ENCODE measurements at regions not wholly inside any gene's neighbourhood (a gene's known extent, or its start where the extent isn't known, plus 50 kb on each side); places are given as distances from the start of the nearest gene placed in this dataset.

- TF ChIP-seq, protein P1, sequence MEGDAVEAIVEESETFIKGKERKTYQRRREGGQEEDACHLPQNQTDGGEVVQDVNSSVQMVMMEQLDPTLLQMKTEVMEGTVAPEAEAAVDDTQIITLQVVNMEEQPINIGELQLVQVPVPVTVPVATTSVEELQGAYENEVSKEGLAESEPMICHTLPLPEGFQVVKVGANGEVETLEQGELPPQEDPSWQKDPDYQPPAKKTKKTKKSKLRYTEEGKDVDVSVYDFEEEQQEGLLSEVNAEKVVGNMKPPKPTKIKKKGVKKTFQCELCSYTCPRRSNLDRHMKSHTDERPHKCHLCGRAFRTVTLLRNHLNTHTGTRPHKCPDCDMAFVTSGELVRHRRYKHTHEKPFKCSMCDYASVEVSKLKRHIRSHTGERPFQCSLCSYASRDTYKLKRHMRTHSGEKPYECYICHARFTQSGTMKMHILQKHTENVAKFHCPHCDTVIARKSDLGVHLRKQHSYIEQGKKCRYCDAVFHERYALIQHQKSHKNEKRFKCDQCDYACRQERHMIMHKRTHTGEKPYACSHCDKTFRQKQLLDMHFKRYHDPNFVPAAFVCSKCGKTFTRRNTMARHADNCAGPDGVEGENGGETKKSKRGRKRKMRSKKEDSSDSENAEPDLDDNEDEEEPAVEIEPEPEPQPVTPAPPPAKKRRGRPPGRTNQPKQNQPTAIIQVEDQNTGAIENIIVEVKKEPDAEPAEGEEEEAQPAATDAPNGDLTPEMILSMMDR (IDR thresholded peaks at IDR 0.05): no peak
Observed at GRCh38 chr11:115921540-115921939, 417.3 kb upstream of the CADM1 start.

DNA sequence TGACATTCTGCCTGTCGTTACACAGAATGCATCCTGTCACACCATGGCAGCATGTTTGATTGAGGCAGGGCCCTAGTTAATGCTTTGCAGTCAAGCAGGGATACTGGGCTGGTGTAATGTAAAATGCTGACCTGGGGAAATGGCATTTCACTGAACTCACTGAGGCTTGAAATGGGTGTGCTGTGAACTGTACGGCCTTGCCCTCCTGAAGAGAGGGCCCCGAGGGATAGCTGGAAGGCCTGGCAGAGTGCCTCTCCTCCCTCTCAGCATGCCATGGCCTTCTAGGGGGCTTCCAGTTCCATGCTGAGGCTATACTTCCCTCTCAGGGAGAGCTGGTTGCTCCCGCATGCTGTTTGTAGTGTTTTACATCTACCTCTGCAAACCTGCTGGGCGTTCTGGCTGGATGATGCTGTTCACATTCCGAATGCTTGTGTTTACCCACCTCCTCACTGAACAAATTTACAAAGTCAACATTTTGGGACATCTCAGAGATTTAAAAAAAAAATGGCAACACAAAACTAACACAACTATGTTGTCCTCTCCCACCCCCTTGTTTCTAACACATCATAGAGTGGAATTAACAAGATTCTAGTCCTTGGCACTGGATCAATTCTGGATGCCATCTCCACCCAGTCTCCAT is 416.7 kb upstream of the CADM1 start:
- TF ChIP-seq, protein P1 (IDR thresholded peaks at IDR 0.05): no peak

- TF ChIP-seq, protein P1 (IDR thresholded peaks at IDR 0.05): no peak
Observed at GRCh38 chr11:115920092-115920461, 415.9 kb upstream of the CADM1 start.

DNA sequence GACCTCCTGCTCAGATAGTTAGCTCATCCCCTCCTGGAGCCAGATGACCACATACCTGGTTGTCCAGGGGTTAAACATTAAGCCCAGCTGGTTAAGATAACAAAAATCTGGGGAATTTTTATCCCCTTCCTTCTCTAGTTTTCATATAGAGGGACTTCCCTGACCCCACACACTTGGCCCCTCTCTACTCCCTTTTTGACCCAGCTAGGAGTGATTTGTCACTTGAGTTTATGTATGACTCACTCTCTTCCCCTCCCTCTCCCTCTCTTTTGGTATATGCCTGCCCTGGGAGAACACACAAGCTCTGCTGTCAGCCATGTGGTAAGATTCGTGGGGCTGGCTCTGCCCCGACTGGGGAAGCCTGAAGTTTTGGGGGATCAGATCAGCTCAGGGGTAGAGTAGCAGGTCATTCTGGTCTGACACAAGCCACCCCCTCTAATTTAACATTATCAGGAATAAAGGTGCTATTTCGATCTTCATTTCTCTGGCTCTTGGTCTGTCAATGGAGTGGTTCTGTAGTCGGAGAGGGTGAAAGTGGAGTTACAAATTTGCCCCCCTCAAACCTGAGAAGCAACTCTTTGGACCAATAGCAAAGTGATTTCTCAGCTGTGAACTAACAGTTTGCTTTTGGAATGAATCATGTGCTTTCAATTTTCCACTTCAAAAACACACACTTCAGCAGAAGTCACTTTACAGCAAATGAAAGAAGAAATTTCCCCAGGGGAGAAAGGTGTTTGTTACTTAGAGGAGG is 415.3 kb upstream of the CADM1 start:
- TF ChIP-seq, protein P1 (IDR thresholded peaks at IDR 0.05): no peak

GRCh38 chr11:115918576-115918975 is 414.4 kb upstream of the CADM1 start:
- TF ChIP-seq, protein P1 (IDR thresholded peaks at IDR 0.05): no peak

DNA sequence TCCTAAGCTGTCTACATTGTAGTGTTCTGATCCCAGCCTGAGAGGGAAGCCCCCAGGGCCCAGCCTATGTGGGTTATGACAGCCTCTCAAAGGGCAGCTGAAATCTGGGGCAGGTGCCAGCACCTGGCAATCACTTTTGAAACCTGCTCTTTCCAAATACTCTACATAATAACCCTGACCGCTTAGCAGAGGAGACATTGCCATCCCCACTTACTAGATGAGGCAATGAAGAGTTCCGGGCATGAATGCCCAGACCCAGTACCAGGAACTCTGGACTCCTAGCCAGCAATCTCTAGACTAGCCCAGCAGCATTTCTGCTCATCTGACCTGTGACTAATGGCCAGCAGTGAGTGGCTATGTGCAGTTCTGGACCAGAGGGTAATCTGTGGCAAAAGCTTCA is 412.4 kb upstream of the CADM1 start:
- TF ChIP-seq, protein P1 (IDR thresholded peaks at IDR 0.05): no peak

GRCh38 chr11:115912484-115912945 is 408.3 kb upstream of the CADM1 start:
- TF ChIP-seq, protein P1 (IDR thresholded peaks at IDR 0.05): no peak

All from LNCAP (cell line).